ENCODE measurements at regions not wholly inside any gene's neighbourhood (a gene's known extent, or its start where the extent isn't known, plus 50 kb on each side); places are given as distances from the start of the nearest gene placed in this dataset.

GRCh38 chr1:177448036-177448615, 277.4 kb downstream of the BRINP2 start:
- TF ChIP-seq EZH2 (IDR thresholded peaks at IDR 0.05) (no peak), EZH2phosphoT487 (IDR thresholded peaks at IDR 0.05) (no peak)
- TF ChIP-seq, protein P1, sequence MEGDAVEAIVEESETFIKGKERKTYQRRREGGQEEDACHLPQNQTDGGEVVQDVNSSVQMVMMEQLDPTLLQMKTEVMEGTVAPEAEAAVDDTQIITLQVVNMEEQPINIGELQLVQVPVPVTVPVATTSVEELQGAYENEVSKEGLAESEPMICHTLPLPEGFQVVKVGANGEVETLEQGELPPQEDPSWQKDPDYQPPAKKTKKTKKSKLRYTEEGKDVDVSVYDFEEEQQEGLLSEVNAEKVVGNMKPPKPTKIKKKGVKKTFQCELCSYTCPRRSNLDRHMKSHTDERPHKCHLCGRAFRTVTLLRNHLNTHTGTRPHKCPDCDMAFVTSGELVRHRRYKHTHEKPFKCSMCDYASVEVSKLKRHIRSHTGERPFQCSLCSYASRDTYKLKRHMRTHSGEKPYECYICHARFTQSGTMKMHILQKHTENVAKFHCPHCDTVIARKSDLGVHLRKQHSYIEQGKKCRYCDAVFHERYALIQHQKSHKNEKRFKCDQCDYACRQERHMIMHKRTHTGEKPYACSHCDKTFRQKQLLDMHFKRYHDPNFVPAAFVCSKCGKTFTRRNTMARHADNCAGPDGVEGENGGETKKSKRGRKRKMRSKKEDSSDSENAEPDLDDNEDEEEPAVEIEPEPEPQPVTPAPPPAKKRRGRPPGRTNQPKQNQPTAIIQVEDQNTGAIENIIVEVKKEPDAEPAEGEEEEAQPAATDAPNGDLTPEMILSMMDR (IDR thresholded peaks at IDR 0.05): no peak
